Activated CD4-positive, alpha-beta T cell treated with anti-CD3 and anti-CD28 coated beads, Interleukin-2, amount 50 U/mL, for 4 hours (primary cell): ENCODE measurements at regions not wholly inside any gene's neighbourhood (a gene's known extent, or its start where the extent isn't known, plus 50 kb on each side); places are given as distances from the start of the nearest gene placed in this dataset.

Experiments
- DNase-seq, 2 experiments: peaks; one replicate each; pipeline ENCODE4 v3.0.0-alpha.2; 2020

- no peak for DNase-seq
Observed at GRCh38 chr1:14055442-14056223, 355.6 kb downstream of the PRDM2 start.

GRCh38 chr1:14057640-14058039 lies 357.7 kb downstream of the PRDM2 start:
- no peak for DNase-seq

- DNase-seq: no peak
Observed at GRCh38 chr1:14061204-14061603, 361.2 kb downstream of the PRDM2 start.

- no peak for DNase-seq
Observed at GRCh38 chr1:14061722-14062121, 361.7 kb downstream of the PRDM2 start.

- DNase-seq: no peak
Observed at GRCh38 chr1:14062669-14063068, 362.7 kb downstream of the PRDM2 start.

- DNase-seq: no peak
Observed at GRCh38 chr1:14064649-14065442, 364.9 kb downstream of the PRDM2 start.

DNA sequence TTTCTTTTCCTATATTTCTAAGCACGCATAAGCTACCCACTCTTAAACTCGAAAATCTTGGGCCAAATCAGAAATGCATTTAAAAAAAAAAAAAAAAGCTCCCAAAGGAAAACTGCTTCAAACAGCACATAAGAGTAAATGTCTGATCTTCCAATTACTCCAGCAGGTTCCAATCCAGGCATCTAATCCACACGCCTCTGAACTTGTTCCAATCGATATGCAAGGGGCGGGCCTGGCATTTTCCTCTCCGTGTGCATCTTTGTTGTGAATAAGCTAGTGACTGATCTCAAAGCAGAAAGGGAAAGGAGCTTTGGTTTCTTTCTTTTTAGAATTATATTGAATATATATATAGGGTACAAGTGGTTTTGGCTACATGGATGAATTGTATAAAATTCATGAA lies 365.5 kb downstream of the PRDM2 start:
- no peak for DNase-seq

DNA sequence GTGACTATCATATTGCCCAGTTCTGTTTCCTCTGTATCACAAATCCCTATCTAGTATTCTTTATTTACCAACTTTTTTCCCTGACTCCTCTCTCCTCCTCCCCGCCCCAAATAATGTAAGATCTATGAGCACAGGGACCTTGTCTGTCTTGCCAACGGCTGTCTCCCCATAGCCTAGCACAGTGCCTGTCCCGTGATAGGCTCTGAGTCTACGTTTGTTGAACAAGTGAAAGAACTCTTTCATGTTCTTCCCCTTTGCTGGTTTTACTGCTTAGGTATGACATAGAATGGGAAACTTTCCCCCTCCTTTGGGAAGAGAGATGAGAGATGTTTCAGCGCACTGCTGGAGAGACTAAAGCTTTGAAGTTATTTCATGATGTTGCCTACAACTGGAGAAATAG lies 367.0 kb downstream of the PRDM2 start:
- DNase-seq: no peak

DNA sequence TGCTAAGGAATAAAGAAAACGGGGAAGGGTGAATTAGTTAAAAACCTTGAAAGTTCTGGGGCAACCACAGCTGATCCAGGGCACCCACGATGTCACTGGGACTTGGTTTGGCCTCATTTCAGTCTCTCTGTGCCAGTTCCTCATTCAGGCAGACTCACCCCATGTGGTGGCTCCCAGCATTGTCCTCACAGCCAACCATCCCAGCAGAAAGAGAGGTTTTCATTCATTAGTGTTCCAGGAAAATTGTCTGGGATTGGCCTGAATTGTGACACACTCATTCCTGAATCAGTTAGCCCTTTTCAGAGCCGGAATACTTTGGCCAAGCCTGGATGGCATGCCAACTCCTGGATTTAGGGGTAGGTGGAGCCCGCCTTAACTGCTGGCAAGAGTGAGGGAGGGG lies 367.7 kb downstream of the PRDM2 start:
- no peak for DNase-seq

DNA sequence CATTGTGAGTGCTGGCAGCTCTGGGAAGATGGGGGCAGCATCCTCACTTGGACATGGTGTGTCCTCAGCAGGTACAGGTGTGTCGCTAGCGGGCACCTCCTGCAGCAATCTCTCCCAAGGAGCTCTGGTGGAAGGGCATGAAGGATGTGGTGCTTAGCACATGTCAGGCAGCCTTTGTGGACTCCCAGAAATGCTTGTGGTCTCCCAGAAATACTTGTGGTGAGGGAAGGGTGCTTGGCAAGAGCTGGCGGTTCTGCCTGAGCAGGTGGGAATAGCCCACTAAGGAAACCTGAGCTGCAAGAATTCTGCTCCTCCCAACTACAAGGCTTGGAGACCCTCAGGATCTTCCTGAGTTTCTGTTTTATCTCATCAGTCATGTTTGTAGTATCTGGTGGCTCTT lies 371.6 kb downstream of the PRDM2 start:
- no peak for DNase-seq

DNA sequence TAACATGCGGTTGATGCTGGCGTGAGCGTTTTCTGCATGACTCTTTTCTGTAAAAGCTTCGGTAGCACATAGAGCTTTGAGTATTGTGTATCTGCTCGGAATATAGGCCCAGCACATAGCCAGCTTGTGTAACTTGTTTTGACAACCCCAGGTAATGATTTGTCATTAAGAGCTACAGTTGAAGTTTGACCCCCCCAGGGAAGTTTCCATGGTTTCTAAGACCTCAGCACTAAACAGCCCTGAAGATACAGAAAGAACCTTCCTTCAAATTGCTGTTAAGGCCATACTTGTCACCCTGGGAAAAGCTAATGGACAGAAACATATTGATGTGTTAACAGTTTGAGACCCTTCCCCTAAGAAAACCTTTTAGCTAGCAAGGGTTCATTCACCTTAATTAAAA lies 380.7 kb downstream of the PRDM2 start:
- no peak for DNase-seq

DNA sequence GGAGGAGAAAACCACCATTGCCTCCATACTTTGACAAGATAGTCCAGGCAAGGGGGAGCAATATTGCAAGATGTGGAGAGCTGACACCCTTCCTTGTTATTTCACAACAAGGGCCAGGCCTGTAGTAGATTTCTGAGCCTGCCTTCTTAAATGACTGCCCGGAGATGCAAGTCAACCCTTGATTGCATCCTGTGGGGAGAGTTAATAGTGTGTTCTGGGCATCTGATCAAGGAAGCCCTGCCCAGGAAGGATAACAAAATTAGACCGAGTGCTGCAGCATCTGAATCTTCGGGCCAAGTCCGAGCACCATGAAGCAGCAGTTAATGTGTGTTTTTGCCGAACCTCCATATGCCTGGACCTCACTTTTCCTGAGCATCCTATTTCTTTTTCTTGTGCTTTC lies 382.3 kb downstream of the PRDM2 start:
- DNase-seq: no peak

GRCh38 chr1:14083277-14083676 lies 383.3 kb downstream of the PRDM2 start:
- DNase-seq: no peak

- DNase-seq: no peak
Observed at GRCh38 chr1:14083706-14084105, 383.7 kb downstream of the PRDM2 start.

DNA sequence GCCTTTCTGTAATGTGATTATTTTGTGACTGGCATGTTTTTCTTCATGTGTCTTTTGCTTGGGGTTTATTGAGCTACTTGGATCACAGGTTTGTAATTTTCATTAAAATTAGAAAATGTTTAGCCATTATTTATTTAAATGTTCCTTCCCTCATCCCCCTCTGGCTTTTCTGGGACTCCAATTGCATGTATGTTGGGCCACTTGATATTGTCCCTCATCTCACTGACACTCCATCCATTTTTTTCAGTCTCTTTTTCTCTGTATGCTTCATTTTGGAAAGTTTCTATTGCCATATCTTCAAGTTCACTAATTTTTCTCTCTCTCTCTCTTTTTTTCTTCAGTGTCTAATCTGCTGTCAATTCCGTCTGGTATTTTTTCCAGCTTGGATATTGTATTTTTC lies 390.1 kb downstream of the PRDM2 start:
- DNase-seq: no peak

- no peak for DNase-seq
Observed at GRCh38 chr1:14090531-14090930, 390.5 kb downstream of the PRDM2 start.

GRCh38 chr1:14094611-14095400 lies 394.8 kb downstream of the PRDM2 start:
- no peak for DNase-seq

DNA sequence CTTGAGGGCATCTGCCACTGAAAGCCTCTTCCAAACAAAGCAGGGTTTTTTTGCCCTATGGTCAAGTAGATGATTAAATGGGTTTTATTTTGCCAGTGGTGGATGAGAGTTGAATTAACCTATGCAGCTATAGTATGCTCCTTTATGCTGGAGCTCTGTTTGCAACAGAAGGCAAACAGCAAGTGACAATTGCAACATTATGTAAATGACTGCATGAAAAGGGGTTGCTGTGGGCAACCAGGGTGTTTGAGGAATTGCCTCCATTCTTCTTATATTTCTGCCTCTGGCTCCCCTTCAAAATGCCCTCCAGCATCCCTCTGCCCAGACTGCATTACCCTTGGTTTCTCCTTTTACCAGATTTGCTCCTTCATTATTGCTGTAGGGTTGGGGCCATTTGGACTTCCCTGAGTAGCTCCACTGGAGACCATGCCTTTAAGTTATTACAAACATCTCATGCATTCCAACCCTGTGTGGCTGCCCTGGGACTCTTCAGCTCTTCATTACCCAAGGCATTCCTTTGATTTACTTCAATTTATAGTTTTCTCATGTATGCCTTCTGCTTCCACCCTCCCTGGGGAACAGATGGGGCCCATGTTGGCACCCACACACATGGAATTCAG lies 398.4 kb downstream of the PRDM2 start:
- DNase-seq: no peak

GRCh38 chr1:14100444-14100843 lies 400.5 kb downstream of the PRDM2 start:
- DNase-seq: no peak

- DNase-seq: no peak
Observed at GRCh38 chr1:14100919-14101318, 400.9 kb downstream of the PRDM2 start.

DNA sequence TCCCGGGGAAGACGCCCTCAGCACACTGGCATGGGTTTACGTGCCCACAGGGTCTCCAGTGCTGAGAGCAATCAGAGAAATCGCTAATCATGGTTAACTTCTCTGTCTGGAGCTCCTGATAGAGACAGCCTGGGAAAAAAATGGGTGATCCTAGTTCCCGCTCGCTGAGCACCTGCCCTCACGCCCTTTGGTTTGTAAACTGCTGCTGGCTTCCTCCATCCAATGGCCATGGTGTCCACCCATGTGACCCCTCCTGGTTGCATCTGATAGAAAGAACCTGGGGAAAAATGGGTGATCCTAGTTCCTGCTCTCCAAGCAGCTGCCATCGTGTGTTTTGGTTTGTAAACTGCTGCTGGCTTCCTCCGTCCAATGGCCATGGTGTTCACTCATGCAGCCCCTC lies 402.2 kb downstream of the PRDM2 start:
- no peak for DNase-seq

DNA sequence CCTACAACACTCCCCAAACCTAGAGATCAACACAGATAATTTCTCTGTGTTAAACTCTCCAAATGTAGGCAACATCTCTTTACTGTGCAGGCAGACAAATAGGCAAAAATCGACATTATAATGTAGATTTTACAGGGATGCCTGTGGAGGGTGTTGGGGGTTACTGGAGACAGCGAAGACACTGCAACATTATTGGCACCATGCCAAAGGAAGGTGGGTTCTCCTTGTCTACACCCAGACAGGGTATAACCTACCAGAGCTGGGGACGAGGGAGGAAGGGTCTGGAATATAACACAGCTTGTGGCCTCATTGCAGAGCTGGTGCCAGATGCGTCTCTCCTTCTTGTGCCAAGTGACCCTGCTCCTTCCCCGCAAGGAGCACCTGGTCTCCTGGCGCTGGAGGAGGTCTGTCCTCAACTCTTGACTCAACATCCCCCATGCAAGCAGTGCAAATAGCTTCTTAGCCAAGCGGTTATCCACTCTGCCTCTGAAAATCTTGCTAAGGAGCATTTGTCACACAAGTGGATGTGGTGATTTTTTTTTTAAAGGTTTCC lies 404.0 kb downstream of the PRDM2 start:
- no peak for DNase-seq

DNA sequence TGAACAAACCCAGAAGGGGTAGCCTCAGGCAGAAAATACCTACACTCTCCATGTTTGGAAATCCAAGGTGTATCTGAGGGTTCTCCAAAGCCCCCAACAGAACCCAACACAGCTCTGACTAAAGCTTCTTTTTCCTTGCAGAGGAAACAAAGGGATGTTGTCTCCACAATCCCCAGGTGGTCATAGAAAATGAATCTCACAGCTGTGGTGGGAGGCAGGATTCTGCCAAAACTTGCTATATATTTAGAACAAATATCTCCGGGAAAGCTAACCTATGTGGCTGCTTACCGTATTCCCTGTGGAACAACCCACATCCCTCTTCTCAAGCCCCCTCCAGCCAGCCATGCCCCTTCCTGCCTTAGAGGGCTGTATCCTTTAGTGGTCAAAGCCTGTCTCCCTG lies 406.1 kb downstream of the PRDM2 start:
- DNase-seq: no peak
